ENCODE measurements at regions not wholly inside any gene's neighbourhood (a gene's known extent, or its start where the extent isn't known, plus 50 kb on each side); places are given as distances from the start of the nearest gene placed in this dataset.
A peak's percentile ranks its signal among the peaks of the same experiment; 100 is the strongest.

GRCh38 chr5:175775416-175775815, 96.0 kb upstream of the CPLX2 start:
- Mint-ChIP-seq H3K9me3 (ENCODE audit: unreplicated experiment) (no peaks in the 10 kb centered on the region), H3K27ac (ENCODE audit: low read depth, unreplicated experiment) (no peak overlapping the region), H3K36me3 (ENCODE audit: insufficient read depth, unreplicated experiment) (no peaks in the 10 kb centered on the region), H3K4me3 (ENCODE audit: unreplicated experiment) (no peak overlapping the region), H3K4me1 (ENCODE audit: insufficient read depth, unreplicated experiment) (peaks cover 24% of the 10 kb centered on the region), H3K27me3 (ENCODE audit: insufficient read depth, unreplicated experiment) (peaks cover 4% of the 10 kb centered on the region)
- intact Hi-C loops (cut with micrococcal nuclease) = no loop called here
- ChIA-PET POLR2A (interaction anchor here (0.9 to 1.0 kb wide), 2 partner anchors 21 to 1650 kb away, joined by 3 read pairs; no protein-coding TSS in a partner anchor), CTCF (interaction anchor here (0.7 to 0.8 kb wide), 2 partner anchors 56 to 1812 kb away, joined by 3 read pairs; no protein-coding TSS in a partner anchor)
- TF ChIP-seq, protein P1, sequence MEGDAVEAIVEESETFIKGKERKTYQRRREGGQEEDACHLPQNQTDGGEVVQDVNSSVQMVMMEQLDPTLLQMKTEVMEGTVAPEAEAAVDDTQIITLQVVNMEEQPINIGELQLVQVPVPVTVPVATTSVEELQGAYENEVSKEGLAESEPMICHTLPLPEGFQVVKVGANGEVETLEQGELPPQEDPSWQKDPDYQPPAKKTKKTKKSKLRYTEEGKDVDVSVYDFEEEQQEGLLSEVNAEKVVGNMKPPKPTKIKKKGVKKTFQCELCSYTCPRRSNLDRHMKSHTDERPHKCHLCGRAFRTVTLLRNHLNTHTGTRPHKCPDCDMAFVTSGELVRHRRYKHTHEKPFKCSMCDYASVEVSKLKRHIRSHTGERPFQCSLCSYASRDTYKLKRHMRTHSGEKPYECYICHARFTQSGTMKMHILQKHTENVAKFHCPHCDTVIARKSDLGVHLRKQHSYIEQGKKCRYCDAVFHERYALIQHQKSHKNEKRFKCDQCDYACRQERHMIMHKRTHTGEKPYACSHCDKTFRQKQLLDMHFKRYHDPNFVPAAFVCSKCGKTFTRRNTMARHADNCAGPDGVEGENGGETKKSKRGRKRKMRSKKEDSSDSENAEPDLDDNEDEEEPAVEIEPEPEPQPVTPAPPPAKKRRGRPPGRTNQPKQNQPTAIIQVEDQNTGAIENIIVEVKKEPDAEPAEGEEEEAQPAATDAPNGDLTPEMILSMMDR (IDR thresholded peaks at IDR 0.05; ENCODE audit: unreplicated experiment) = no peak
- no peak for DNase-seq (ENCODE audit: unreplicated experiment)
- BruUV-seq (replicated peaks) = no TSS peak

GRCh38 chr5:175778951-175779503, 92.4 kb upstream of the CPLX2 start:
- no TSS peak for BruUV-seq (replicated peaks)
- no peak overlapping the region for H3K27ac Mint-ChIP-seq (ENCODE audit: low read depth, unreplicated experiment)
- CTCF ChIA-PET = interaction anchor here (2.6 kb wide), 1 partner anchor 49 kb away, joined by 7 read pairs; no protein-coding TSS in a partner anchor
- POLR2A ChIA-PET = interaction anchor here (0.7 to 2.7 kb wide), 8 partner anchors 8 to 582 kb away, joined by 3 to 17 read pairs (median 4); no protein-coding TSS in a partner anchor
- DNase-seq (ENCODE audit: unreplicated experiment) = peak; percentile 99
- H3K9me3 Mint-ChIP-seq (ENCODE audit: unreplicated experiment) = no peaks in the 10 kb centered on the region
- TF ChIP-seq, protein P1 (IDR thresholded peaks at IDR 0.05; ENCODE audit: unreplicated experiment) = no peak
- intact Hi-C loops (cut with micrococcal nuclease) = loop anchor here (1.0 to 2.0 kb wide), 3 partner anchors 18 to 49 kb away; no protein-coding TSS in a partner anchor
- H3K4me3 Mint-ChIP-seq (ENCODE audit: unreplicated experiment) = no peak overlapping the region
- no peaks in the 10 kb centered on the region for H3K36me3 Mint-ChIP-seq (ENCODE audit: insufficient read depth, unreplicated experiment)
- H3K27me3 Mint-ChIP-seq (ENCODE audit: insufficient read depth, unreplicated experiment) = peaks cover 21% of the 10 kb centered on the region
- peaks cover 18% of the 10 kb centered on the region for H3K4me1 Mint-ChIP-seq (ENCODE audit: insufficient read depth, unreplicated experiment)

DNA sequence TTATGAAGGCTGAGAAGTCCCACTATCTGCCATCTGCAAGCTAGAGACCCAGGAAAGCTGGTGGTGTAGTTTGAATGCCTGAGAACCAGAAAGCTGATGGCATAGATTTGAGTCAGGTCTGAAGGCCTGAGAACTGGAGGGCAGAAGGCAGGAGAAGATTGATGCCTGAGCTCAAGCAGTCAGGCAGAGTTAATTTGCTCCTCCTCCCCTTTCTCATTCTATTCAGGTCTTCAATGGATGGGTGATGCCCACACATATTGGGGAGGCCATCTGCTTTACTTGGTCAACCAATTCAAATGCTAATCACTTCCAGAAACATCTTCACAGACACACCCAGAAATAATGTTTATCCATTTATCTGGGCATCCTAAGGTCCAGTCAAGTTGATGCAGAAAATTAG, 87.6 kb upstream of the CPLX2 start:
- no peak overlapping the region for H3K27ac Mint-ChIP-seq (ENCODE audit: low read depth, unreplicated experiment)
- intact Hi-C loops (cut with micrococcal nuclease) = no loop called here
- POLR2A ChIA-PET = interaction anchor here (1.1 kb wide), 1 partner anchor 11 kb away, joined by 3 read pairs; no protein-coding TSS in a partner anchor
- H3K4me3 Mint-ChIP-seq (ENCODE audit: unreplicated experiment) = no peak overlapping the region
- no peaks in the 10 kb centered on the region for H3K9me3 Mint-ChIP-seq (ENCODE audit: unreplicated experiment)
- H3K4me1 Mint-ChIP-seq (ENCODE audit: insufficient read depth, unreplicated experiment) = peaks cover 17% of the 10 kb centered on the region
- TF ChIP-seq, protein P1 (IDR thresholded peaks at IDR 0.05; ENCODE audit: unreplicated experiment) = no peak
- CTCF ChIA-PET = interaction anchor here (2.1 kb wide), 1 partner anchor 54 kb away, joined by 6 read pairs; no protein-coding TSS in a partner anchor
- no peaks in the 10 kb centered on the region for H3K36me3 Mint-ChIP-seq (ENCODE audit: insufficient read depth, unreplicated experiment)
- no TSS peak for BruUV-seq (replicated peaks)
- peaks cover 62% of the 10 kb centered on the region for H3K27me3 Mint-ChIP-seq (ENCODE audit: insufficient read depth, unreplicated experiment)
- no peak for DNase-seq (ENCODE audit: unreplicated experiment)

DNA sequence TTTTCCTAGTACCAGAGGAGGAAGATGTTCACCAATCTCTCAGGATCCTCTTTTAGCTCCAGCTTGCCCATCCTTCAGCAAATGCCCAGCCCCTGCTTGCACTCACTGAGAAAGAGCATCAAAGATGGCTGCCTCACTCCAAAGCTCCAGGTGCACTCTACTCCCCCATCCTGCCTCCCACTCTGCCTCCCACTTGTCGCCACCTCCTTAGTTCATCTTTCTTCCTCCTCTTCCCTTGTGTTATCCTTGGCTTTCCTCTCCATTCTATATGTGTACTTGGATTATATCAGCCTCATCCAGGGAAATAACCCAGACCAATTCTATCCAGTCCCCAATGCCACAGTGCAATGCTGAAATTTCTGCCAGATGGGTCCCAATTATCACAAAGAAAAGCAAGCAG, 87.1 kb upstream of the CPLX2 start:
- intact Hi-C loops (cut with micrococcal nuclease) = no loop called here
- H3K36me3 Mint-ChIP-seq (ENCODE audit: insufficient read depth, unreplicated experiment) = no peaks in the 10 kb centered on the region
- POLR2A ChIA-PET = interaction anchor here (1.6 kb wide), 1 partner anchor 13 kb away, joined by 5 read pairs; no protein-coding TSS in a partner anchor
- BruUV-seq (replicated peaks) = no TSS peak
- peaks cover 63% of the 10 kb centered on the region for H3K27me3 Mint-ChIP-seq (ENCODE audit: insufficient read depth, unreplicated experiment)
- CTCF ChIA-PET = interaction anchor here (2.1 kb wide), 1 partner anchor 54 kb away, joined by 6 read pairs; no protein-coding TSS in a partner anchor
- no peak overlapping the region for H3K4me3 Mint-ChIP-seq (ENCODE audit: unreplicated experiment)
- H3K4me1 Mint-ChIP-seq (ENCODE audit: insufficient read depth, unreplicated experiment) = peaks cover 12% of the 10 kb centered on the region
- H3K27ac Mint-ChIP-seq (ENCODE audit: low read depth, unreplicated experiment) = no peak overlapping the region
- DNase-seq (ENCODE audit: unreplicated experiment) = no peak
- TF ChIP-seq, protein P1 (IDR thresholded peaks at IDR 0.05; ENCODE audit: unreplicated experiment) = no peak
- no peaks in the 10 kb centered on the region for H3K9me3 Mint-ChIP-seq (ENCODE audit: unreplicated experiment)
